Panc1 (cell line): ENCODE measurements at regions not wholly inside any gene's neighbourhood (a gene's known extent, or its start where the extent isn't known, plus 50 kb on each side); places are given as distances from the start of the nearest gene placed in this dataset.

Experiments
- ATAC-seq: fragments of 200-7000 bp; cut with Tn5 transposase; 2 replicates; pipeline ENCODE4 v1.9.1; 2020; ENCODE audit warnings: mild to moderate bottlenecking, moderate library complexity
- BruUV-seq: library from RNA; stranded (reverse); fragments of 400-500 nt; replicated peaks from 2 replicates; lab custom pipeline; 2021; lab: Mats Ljungman, UMichigan
- CTCF ChIA-PET: fragments of 300-600 bp; sonication (Branson Sonifier 250); formaldehyde crosslinking; loops from one replicate; lab custom pipeline; 2022; ENCODE audit warnings: antibody characterized with exemption; lab: Charles Lee
- POLR2A ChIA-PET: fragments of 300-600 bp; sonication (Branson Sonifier 250); formaldehyde crosslinking; loops from one replicate; lab custom pipeline; 2022; ENCODE audit warnings: antibody characterized with exemption; lab: Charles Lee
- DNase-seq: peaks from one replicate; pipeline ENCODE4 v3.0.0-alpha.2; 2010; ENCODE audit warnings: low read depth, low spot score
- H3K27ac ChIP-seq: 2 replicates; pipeline ENCODE4 v1.5.1; 2011; ENCODE audit warnings: mild to moderate bottlenecking, low read length, inconsistent platforms
- H3K27me3 ChIP-seq: fragments of 200-500 bp; sonication (Bioruptor generic); 2 replicates; pipeline ENCODE4 v1.6.0; 2014; ENCODE audit warnings: low read length, inconsistent platforms; ENCODE audit not compliant: control insufficient read depth, insufficient read depth
- H3K36me3 ChIP-seq: fragments of 200-500 bp; sonication (Bioruptor generic); 2 replicates; pipeline ENCODE4 v1.5.1; 2014; ENCODE audit warnings: inconsistent platforms, mild to moderate bottlenecking, low read length, moderate library complexity; ENCODE audit not compliant: control insufficient read depth, insufficient read depth
- H3K4me1 ChIP-seq: 2 replicates; pipeline ENCODE4 v1.5.1; 2011; ENCODE audit warnings: inconsistent platforms, mild to moderate bottlenecking, low read length, moderate library complexity; ENCODE audit not compliant: control insufficient read depth, insufficient read depth
- H3K4me3 ChIP-seq, 2 experiments: 2 replicates each; pipeline ENCODE4 v1.5.1; 2011 to 2012; ENCODE audit warnings: low read depth in 2 of 2, low read length in 2 of 2, mild to moderate bottlenecking in 2 of 2, inconsistent platforms in 1 of 2, moderate library complexity in 1 of 2
- H3K9me3 ChIP-seq: fragments of 200-500 bp; sonication (Bioruptor generic); 2 replicates; pipeline ENCODE4 v1.5.1; 2014; ENCODE audit warnings: low read depth, mild to moderate bottlenecking, inconsistent platforms, low read length, moderate library complexity; ENCODE audit not compliant: control insufficient read depth, insufficient read depth
- CTCF ChIP-seq: fragments of 450-650 bp; IDR thresholded peaks from 2 replicates; pipeline ENCODE4 v1.5.1; 2017; ENCODE audit warnings: mild to moderate bottlenecking
- POLR2AphosphoS5 ChIP-seq: IDR thresholded peaks from 2 replicates; pipeline ENCODE4 v1.6.1; 2012; ENCODE audit warnings: mild to moderate bottlenecking, low read depth, low read length, moderate library complexity
- REST ChIP-seq, 2 experiments: IDR thresholded peaks; 2 replicates each; pipeline ENCODE4 v1.6.1; 2011 to 2012; ENCODE audit warnings: low read depth in 2 of 2, control low read depth in 1 of 2, low read length in 1 of 2, mild to moderate bottlenecking in 1 of 2, moderate library complexity in 1 of 2; ENCODE audit not compliant: insufficient read depth in 1 of 2
- SIN3A ChIP-seq: IDR thresholded peaks from 2 replicates; pipeline ENCODE4 v1.6.1; 2012; ENCODE audit warnings: low read depth, mild to moderate bottlenecking, low read length, moderate library complexity, borderline replicate concordance; ENCODE audit not compliant: insufficient read depth
- TCF7L2 ChIP-seq: IDR thresholded peaks from 2 replicates; pipeline ENCODE4 v1.6.1; 2011; ENCODE audit warnings: mild to moderate bottlenecking, low read depth, low read length, inconsistent platforms
- in situ Hi-C: cut with HindIII; loops from 2 replicates; pipeline ENCODE4 v1.10.0; 2016; ENCODE audit warnings: low sequenced_read_pairs, low pct_unique_long_range_greater_than_20kb
- intact Hi-C: fragments of 100-400 bp; cut with micrococcal nuclease; formaldehyde crosslinking; loops from one replicate; pipeline ENCODE4 v1.10.0; 2022; ENCODE audit not compliant: unreplicated experiment

- no peak for ATAC-seq
- ChIA-PET CTCF (no interaction called here), POLR2A (no interaction called here)
- no peaks in the 10 kb centered on the region for H3K36me3 ChIP-seq
- in situ Hi-C loops (no loop called here), intact Hi-C loops (no loop called here)
- no TSS peak for BruUV-seq
- H3K9me3 ChIP-seq = no peaks in the 10 kb centered on the region
- TF ChIP-seq CTCF (no peak), TCF7L2 (no peak), REST (IDR thresholded peaks at IDR 0.05; ENCODE audit: insufficient read depth in 1 of 2, low read depth in 2 of 2, low read length in 1 of 2) (no peak), SIN3A (no peak), POLR2AphosphoS5 (no peak)
- H3K27ac ChIP-seq = no peak overlapping the region
- no peaks in the 10 kb centered on the region; the same call in 1 of the 2 replicates for H3K4me1 ChIP-seq
- H3K4me3 ChIP-seq = no peak overlapping the region
- DNase-seq = no peak
- peaks cover 30% of the 10 kb centered on the region for H3K27me3 ChIP-seq
Measured at GRCh38 chr22:22420580-22420979, 88.0 kb downstream of the ZNF280B start.

- Histone ChIP-seq H3K27ac (no peak overlapping the region), H3K4me1 (no peaks in the 10 kb centered on the region; the same call in 1 of the 2 replicates), H3K9me3 (no peaks in the 10 kb centered on the region), H3K36me3 (no peaks in the 10 kb centered on the region), H3K27me3 (peaks cover 30% of the 10 kb centered on the region), H3K4me3 (no peak overlapping the region)
- BruUV-seq = no TSS peak
- in situ Hi-C loops = no loop called here
- ChIA-PET POLR2A (no interaction called here), CTCF (interaction anchor here (0.5 kb wide), 1 partner anchor 10 kb away, joined by 4 read pairs; no protein-coding TSS in a partner anchor)
- intact Hi-C loops = no loop called here
- ATAC-seq (no peak), DNase-seq (no peak)
- no peak for TF ChIP-seq SIN3A
- no peak for TF ChIP-seq REST (IDR thresholded peaks at IDR 0.05; ENCODE audit: insufficient read depth in 1 of 2, low read depth in 2 of 2, low read length in 1 of 2)
- no peak for TF ChIP-seq POLR2AphosphoS5
- no peak for TF ChIP-seq TCF7L2
- TF ChIP-seq CTCF = no peak
Measured at GRCh38 chr22:22421392-22421791, 87.2 kb downstream of the ZNF280B start.
